Brain microvascular endothelial cell (primary cell): ENCODE measurements at regions not wholly inside any gene's neighbourhood (a gene's known extent, or its start where the extent isn't known, plus 50 kb on each side); places are given as distances from the start of the nearest gene placed in this dataset.

Experiments
- DNase-seq: peaks from one replicate; pipeline ENCODE4 v3.0.0-alpha.2; 2020
- H3K27ac ChIP-seq: fragments of 250-450 bp; sonication (Bioruptor Pico); 2 replicates; pipeline ENCODE4 v1.5.1; 2020; ENCODE audit warnings: mild to moderate bottlenecking, moderate library complexity
- H3K27me3 ChIP-seq: fragments of 250-450 bp; sonication (Bioruptor Pico); replicated peaks from 2 replicates; pipeline ENCODE4 v1.5.1; 2020; ENCODE audit warnings: mild to moderate bottlenecking
- H3K36me3 ChIP-seq: fragments of 250-450 bp; sonication (Bioruptor Pico); replicated peaks from 2 replicates; pipeline ENCODE4 v1.5.1; 2020; ENCODE audit warnings: mild to moderate bottlenecking
- H3K4me3 ChIP-seq: 2 replicates; pipeline ENCODE4 v1.5.1; 2011; ENCODE audit warnings: low read depth, mild to moderate bottlenecking, control low read depth, low read length, moderate library complexity
- in situ Hi-C: cut with HindIII; loops from 2 replicates; pipeline ENCODE4 v1.10.0; 2017; ENCODE audit warnings: low sequenced_read_pairs, low pct_ligation_motif_present
- TF ChIP-seq, protein P1 (sequence below): IDR thresholded peaks from 2 replicates; pipeline ENCODE4 v1.5.1; 2011; ENCODE audit warnings: low read depth, mild to moderate bottlenecking, moderate library complexity, low read length, control low read depth, inconsistent platforms; ENCODE audit errors: missing control alignments

DNA sequence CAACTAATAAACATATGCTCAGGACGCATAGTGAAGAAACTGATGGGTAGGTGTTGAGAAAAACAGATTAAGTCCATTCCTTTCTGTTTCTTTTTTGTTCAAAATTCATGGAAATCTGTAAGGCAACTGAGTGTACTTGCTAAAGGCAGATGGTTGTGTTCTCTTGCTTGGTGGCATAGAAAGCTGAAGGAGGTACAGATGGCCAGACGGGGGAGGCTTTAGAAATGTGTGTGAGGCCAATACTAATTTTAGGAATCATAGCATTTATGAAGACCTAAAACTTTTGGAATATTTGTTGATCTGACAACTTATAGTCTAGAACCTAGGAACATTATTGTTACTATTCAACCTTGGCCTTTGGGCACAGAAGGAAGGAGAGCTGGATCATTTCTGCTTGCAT, 56.8 kb upstream of the EMCN start:
- Histone ChIP-seq H3K27ac (no peak overlapping the region), H3K27me3 (no peaks in the 10 kb centered on the region), H3K36me3 (no peaks in the 10 kb centered on the region), H3K4me3 (no peak overlapping the region)
- in situ Hi-C loops, result no loop called here
- DNase-seq, result no peak
- TF ChIP-seq, protein P1, sequence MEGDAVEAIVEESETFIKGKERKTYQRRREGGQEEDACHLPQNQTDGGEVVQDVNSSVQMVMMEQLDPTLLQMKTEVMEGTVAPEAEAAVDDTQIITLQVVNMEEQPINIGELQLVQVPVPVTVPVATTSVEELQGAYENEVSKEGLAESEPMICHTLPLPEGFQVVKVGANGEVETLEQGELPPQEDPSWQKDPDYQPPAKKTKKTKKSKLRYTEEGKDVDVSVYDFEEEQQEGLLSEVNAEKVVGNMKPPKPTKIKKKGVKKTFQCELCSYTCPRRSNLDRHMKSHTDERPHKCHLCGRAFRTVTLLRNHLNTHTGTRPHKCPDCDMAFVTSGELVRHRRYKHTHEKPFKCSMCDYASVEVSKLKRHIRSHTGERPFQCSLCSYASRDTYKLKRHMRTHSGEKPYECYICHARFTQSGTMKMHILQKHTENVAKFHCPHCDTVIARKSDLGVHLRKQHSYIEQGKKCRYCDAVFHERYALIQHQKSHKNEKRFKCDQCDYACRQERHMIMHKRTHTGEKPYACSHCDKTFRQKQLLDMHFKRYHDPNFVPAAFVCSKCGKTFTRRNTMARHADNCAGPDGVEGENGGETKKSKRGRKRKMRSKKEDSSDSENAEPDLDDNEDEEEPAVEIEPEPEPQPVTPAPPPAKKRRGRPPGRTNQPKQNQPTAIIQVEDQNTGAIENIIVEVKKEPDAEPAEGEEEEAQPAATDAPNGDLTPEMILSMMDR, result no peak

DNA sequence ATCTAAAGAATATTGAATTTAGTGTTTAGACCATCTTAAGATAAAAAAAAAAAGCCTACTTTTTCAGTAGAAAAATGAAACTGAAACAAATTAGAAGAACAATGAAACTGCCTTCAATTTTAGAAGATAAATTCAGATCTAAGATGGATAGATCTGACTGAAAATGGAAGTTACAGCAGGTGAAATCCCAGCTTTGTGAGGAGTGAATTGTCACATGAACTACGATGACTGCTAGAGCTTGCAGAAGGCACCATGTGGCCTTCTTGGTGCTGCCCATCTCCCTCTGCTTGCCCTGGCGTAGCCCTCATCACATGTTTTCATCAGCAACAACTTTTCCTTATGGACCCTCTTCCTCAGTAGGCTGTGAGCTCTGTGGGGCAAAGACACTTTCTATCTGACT, 51.4 kb upstream of the EMCN start:
- Histone ChIP-seq H3K36me3 (no peaks in the 10 kb centered on the region), H3K27me3 (no peaks in the 10 kb centered on the region), H3K27ac (no peak overlapping the region), H3K4me3 (no peak overlapping the region)
- in situ Hi-C loops, result no loop called here
- TF ChIP-seq, protein P1, result no peak
- DNase-seq, result no peak
